GM18870 (cell line): ENCODE measurements at regions not wholly inside any gene's neighbourhood (a gene's known extent, or its start where the extent isn't known, plus 50 kb on each side); places are given as distances from the start of the nearest gene placed in this dataset.
"Not testable (repeated sequence)": the region's sequence is repeated elsewhere in the genome, so short reads cannot be mapped to it uniquely, and the experiment has no call there.

Experiments
- ATAC-seq: cut with Tn5 transposase; IDR thresholded peaks from one replicate; pipeline ENCODE4 v1.9.1; 2021; ENCODE audit warnings: moderate library complexity; ENCODE audit not compliant: unreplicated experiment

- ATAC-seq, result not testable (repeated sequence)
Observed at GRCh38 chr12:58677833-58678232, 242.5 kb downstream of the LRIG3 start.

- no peak for ATAC-seq
Observed at GRCh38 chr12:58678753-58679152, 241.6 kb downstream of the LRIG3 start.

GRCh38 chr12:58681730-58682129 is 238.6 kb downstream of the LRIG3 start:
- no peak for ATAC-seq

- no peak for ATAC-seq
Observed at GRCh38 chr12:58695263-58695662, 225.0 kb downstream of the LRIG3 start.

GRCh38 chr12:58701536-58701935 is 218.8 kb downstream of the LRIG3 start:
- no peak for ATAC-seq

- no peak for ATAC-seq
Observed at GRCh38 chr12:58703866-58704265, 216.4 kb downstream of the LRIG3 start.

GRCh38 chr12:58704770-58705169 is 215.5 kb downstream of the LRIG3 start:
- ATAC-seq, result not testable (repeated sequence)

GRCh38 chr12:58710901-58711300 is 209.4 kb downstream of the LRIG3 start:
- no peak for ATAC-seq

- ATAC-seq, result no peak
Observed at GRCh38 chr12:58711974-58712373, 208.3 kb downstream of the LRIG3 start.

- ATAC-seq, result no peak
Observed at GRCh38 chr12:58712976-58713375, 207.3 kb downstream of the LRIG3 start.

GRCh38 chr12:58719161-58719560 is 201.1 kb downstream of the LRIG3 start:
- no peak for ATAC-seq

- ATAC-seq, result no peak
Observed at GRCh38 chr12:58720421-58720820, 199.9 kb downstream of the LRIG3 start.

- ATAC-seq, result no peak
Observed at GRCh38 chr12:58725400-58726105, 194.8 kb downstream of the LRIG3 start.

- ATAC-seq, result no peak
Observed at GRCh38 chr12:58727521-58727920, 192.8 kb downstream of the LRIG3 start.

GRCh38 chr12:58728397-58728796 is 191.9 kb downstream of the LRIG3 start:
- no peak for ATAC-seq

GRCh38 chr12:58731096-58731495 is 189.2 kb downstream of the LRIG3 start:
- ATAC-seq, result no peak

GRCh38 chr12:58732894-58733293 is 187.4 kb downstream of the LRIG3 start:
- ATAC-seq, result no peak

GRCh38 chr12:58741226-58741625 is 179.1 kb downstream of the LRIG3 start:
- ATAC-seq, result no peak

- ATAC-seq, result no peak
Observed at GRCh38 chr12:58745348-58746125, 174.8 kb downstream of the LRIG3 start.

GRCh38 chr12:58747533-58747932 is 172.8 kb downstream of the LRIG3 start:
- ATAC-seq, result no peak

GRCh38 chr12:58750484-58750883 is 169.8 kb downstream of the LRIG3 start:
- no peak for ATAC-seq

- ATAC-seq, result no peak
Observed at GRCh38 chr12:58757422-58757821, 162.9 kb downstream of the LRIG3 start.
